Ecto neural progenitor cell (in vitro differentiated cells): ENCODE measurements at regions not wholly inside any gene's neighbourhood (a gene's known extent, or its start where the extent isn't known, plus 50 kb on each side); places are given as distances from the start of the nearest gene placed in this dataset.

Experiments
- DNase-seq: peaks from one replicate; pipeline ENCODE4 v3.0.0-alpha.2; 2018; ENCODE audit warnings: low spot score

DNA sequence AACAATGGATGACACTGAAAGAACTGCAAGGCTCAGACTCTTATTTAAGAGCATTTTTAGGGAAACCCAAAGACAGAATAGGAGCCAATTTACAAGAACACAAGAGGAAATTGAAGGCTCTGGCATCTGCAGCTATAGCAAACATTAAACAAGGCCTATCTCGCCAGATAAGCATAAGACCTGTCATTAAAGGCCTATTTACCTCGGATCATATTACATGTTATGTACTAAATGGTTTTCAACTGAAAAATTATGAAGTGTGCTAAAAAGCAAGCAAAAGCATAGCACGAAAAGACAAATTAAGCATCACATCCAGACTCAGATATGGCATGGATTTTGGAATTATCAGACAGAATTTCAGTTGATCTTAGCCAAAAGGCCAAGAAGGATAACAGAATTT, 617.1 kb downstream of the SQOR start:
- DNase-seq: no peak

- DNase-seq: no peak
Measured at GRCh38 chr15:46258056-46258455, 623.2 kb downstream of the SQOR start.

- no peak for DNase-seq
Measured at GRCh38 chr15:46260937-46261336, 626.1 kb downstream of the SQOR start.

- DNase-seq: no peak
Measured at GRCh38 chr15:46265664-46266347, 631.0 kb downstream of the SQOR start.

DNA sequence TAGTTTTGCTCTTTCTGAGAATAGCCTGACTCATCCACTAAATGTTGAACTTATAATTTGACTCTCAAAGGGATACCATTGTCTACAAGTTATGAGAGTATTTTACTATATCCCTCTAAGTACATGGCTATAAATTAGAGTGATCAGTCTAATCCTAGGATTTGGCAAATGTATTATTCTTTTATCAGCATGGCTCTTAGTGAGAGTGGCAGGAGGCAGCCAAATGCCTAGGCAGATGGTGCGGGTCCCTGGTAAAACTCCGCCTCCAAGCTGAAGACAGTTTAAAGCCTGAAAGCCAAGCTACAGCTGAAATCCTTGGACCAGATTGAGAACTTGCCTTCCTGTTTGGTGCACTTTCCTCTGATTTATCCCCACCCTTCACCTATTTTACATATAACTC, 631.8 kb downstream of the SQOR start:
- DNase-seq: no peak

GRCh38 chr15:46270481-46271147, 635.8 kb downstream of the SQOR start:
- DNase-seq: no peak

DNA sequence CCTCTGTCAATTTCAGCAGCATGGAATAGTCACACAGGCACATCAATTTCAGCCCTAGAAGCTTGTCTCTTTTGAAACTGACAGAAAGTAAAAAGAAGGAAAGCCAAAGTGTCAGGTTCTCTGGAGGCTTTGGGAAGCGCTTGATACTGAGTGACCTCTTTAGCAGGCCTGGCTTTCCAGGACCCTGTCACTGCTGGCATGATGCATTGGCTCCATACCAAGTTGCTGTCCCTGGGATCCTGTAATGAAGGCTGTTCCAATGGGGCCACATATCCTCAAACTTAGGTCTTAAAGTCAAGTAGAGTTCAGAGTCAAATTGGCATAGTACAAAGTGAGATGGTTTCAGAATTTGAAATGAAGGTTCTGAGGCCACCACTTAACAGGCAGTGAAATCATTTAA, 640.9 kb downstream of the SQOR start:
- no peak for DNase-seq

- DNase-seq: no peak
Measured at GRCh38 chr15:46277451-46277850, 642.6 kb downstream of the SQOR start.

GRCh38 chr15:46278062-46278461, 643.2 kb downstream of the SQOR start:
- no peak for DNase-seq

DNA sequence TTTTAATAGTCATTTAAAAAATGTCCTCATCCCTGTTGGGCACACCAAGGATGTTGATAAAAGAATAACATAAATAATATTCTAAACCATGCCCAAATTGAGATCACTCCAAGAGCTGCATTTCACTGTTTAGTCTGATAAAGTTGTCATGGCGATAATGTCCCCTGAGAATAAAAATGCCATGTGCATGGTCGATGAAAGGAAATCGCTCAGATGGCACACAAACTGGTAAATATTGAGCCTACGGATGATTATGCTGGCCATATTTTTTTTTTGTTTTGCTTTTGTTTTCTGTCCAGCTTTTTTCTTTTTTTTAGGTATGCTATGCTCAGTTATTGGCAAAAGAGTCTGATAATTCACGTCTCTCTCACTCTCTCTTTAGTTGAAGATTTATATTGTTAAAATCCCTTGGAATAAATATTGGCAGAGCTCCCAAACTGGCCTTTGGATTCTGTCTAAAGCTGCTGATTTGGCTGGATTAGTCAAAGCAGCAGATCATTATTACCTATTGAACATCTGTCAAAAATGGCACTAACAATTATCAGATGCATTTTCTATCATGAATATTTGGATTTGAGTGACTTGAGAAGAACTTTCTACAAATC, 643.8 kb downstream of the SQOR start:
- no peak for DNase-seq

DNA sequence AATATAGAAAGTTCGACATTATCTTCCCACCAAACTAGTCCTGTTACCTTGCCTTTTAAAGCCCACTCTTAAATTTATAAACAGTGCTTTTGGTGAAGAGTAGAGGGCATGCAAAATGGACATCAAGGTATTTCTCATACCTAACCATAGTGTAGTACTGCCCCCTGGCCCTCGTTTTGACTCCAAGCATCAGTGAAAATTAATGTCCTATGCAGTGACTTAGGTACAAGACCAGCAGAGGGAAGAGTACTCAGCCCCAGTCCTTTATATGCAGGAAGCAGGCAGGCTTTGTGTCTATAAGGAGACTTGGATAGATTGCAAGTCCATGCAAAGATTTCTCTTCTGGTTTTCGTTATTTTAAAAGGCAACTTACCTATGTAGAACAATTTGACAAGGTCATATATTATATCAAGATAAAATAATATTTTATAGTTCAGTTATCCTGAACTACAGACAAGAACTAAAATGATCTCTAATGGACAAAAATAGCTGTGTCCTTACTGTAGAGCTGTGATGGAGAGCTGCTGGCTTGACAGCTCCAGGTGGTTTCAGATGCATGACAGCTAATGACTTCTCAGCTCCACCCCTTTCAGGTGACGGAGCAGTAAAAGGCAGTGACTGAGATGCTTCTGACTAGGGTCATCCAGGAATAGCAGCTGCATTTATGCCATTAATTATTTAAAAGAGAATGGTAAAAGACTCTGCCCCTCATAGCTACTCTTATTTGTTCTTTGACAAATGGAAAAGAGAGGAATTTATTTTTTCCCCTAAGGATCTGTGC, 646.1 kb downstream of the SQOR start:
- no peak for DNase-seq

GRCh38 chr15:46293550-46293949, 658.7 kb downstream of the SQOR start:
- no peak for DNase-seq

GRCh38 chr15:46296002-46296401, 661.2 kb downstream of the SQOR start:
- no peak for DNase-seq

DNA sequence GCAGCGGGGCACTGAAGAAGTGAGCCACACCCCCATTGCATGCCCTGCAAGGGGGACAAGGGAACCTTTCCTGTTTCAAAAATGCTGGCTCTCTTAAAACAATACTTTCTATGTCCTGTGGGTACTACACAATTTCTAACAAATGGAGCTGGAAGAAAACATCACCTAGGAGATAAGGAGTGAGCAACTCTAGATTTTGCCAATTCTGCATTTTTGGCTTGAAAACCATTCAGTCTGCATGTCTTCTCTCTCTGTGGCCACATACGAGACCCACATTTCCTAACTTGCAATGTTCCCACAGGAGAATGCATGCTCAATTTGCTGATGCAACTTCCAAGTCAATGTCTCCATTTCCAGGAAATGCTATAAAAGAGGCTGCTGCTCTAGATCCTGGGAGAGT, 662.0 kb downstream of the SQOR start:
- DNase-seq: no peak

DNA sequence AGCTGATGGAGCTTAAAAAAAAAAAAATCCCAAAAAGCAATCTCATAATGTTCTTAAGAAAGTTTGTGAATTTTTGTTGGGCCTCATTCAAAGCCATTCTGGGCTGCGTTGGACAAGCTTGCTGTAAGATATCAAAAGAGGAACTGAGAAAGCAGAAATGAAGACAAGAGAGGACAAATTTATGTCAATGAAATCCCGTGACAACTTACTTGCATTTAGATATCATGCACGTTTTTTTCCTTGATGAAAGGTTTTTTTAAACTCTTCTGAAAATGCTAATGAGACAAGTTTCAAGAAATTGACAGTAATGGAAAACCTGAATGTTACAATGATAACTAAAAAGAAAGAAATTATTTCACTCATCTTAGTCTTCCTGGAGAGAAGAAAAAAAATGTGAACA, 662.9 kb downstream of the SQOR start:
- no peak for DNase-seq

GRCh38 chr15:46300716-46301115, 665.9 kb downstream of the SQOR start:
- DNase-seq: no peak

DNA sequence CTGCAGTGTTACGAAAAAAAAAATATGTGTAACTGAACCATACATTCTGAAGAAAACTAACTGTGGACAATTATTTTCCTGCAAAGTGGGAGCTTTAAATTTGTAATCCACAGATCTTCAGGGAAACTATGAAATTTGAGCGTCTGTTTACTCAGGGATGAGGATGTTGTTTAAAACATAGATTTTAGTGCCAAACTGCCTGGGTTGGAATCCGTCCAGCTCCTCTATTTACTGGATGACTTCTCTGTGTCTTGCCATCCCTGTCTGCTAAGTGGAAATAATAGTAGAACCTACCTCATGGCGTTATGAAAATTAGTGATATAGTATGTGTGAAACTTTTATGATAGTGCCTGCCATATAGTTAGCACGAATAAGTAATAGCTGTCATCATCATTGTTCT, 666.5 kb downstream of the SQOR start:
- DNase-seq: no peak

GRCh38 chr15:46301826-46302225, 667.0 kb downstream of the SQOR start:
- DNase-seq: no peak

DNA sequence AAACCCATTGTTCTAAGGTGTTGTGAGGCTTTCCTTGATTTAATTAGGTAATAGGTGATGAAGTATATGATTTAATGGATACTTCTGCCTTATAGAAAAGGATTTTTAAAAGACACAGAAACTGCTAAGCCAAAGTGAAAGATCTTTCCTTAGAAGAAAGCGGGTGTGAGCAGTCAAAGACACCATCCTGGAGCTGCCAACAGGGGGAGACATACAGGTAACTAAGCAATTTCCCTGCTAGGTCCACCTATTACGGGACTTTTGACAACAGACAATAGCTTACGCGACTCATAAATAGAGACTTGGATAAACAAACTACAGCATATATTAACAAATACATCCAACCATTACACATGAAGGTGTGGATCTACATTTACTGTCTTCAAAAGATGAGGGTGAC, 669.5 kb downstream of the SQOR start:
- no peak for DNase-seq

- no peak for DNase-seq
Measured at GRCh38 chr15:46307746-46308145, 672.9 kb downstream of the SQOR start.

DNA sequence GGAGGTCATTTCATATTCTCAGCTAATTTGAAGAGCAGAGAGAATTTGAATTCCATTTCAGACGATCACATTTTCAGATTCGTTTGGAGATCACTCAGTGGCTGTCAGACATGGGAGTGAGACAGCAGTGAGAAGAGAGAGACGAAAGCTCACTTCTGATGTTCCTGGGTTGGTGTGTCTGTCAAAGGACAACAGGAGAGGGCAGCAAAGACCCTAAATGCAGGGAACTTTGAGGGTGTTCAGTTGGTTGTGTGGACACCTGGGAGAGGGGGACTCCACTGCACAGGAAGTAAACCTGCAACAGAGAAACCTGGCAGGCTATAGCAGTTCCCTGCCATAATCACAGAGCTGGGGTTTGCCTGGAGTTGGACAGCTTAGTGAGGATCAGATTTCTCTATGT, 675.1 kb downstream of the SQOR start:
- DNase-seq: no peak

DNA sequence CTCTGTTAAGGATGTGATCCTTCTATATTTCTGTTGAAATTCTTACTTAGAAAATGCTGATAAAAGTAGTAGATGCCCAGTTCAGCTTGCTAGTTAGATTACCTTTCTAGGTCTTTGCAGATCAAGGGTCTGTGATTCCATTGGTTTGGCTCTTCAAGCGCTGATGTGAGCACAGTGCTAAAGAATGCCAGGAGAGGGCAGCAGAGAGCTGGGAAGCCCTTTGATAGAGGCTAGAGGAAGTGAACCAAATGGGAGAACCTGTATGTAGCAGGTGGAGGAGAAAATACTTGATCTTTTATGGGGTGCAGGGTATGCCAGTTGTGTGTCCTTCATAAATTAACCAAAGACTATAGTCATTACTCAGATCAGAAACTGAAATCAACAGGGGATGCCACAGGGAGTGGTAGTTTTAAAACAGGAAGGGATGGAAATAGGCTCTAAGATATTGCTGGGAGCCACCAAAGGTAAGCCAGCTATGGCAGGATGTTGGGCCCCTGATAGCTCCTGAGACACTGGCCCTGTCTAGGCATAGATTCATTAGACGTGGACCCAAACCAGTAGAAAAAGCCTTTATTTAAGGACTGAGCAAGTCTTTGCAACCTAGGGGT, 677.4 kb downstream of the SQOR start:
- peak; percentile 82 for DNase-seq
